ENCODE measurements at regions not wholly inside any gene's neighbourhood (a gene's known extent, or its start where the extent isn't known, plus 50 kb on each side); places are given as distances from the start of the nearest gene placed in this dataset.

DNA sequence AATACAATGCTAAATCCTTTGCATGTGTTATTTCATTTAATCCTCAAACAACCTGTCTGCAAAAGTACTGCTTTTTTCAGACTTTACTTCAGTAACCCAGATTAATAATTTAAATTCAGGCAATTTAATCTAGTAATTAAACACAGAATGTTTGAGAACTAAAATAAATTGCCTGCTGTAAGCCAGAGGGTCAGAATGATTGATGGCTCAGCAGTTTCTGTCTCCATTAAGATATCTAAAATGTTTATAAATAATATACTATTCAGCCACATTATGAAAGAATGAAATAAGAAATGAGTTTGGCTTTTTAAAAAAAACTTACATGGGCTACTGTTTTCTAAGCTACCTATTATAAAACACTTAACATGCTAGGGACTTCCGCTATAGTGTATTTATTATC is 846.0 kb downstream of the FAM181B start:
- no peak for TF ChIP-seq POLR2A (IDR thresholded peaks at IDR 0.05; ENCODE audit: low read depth, low read length)
- TF ChIP-seq RFX5 (IDR thresholded peaks at IDR 0.05; ENCODE audit: low read depth, low read length) = no peak
- TF ChIP-seq, protein P1, sequence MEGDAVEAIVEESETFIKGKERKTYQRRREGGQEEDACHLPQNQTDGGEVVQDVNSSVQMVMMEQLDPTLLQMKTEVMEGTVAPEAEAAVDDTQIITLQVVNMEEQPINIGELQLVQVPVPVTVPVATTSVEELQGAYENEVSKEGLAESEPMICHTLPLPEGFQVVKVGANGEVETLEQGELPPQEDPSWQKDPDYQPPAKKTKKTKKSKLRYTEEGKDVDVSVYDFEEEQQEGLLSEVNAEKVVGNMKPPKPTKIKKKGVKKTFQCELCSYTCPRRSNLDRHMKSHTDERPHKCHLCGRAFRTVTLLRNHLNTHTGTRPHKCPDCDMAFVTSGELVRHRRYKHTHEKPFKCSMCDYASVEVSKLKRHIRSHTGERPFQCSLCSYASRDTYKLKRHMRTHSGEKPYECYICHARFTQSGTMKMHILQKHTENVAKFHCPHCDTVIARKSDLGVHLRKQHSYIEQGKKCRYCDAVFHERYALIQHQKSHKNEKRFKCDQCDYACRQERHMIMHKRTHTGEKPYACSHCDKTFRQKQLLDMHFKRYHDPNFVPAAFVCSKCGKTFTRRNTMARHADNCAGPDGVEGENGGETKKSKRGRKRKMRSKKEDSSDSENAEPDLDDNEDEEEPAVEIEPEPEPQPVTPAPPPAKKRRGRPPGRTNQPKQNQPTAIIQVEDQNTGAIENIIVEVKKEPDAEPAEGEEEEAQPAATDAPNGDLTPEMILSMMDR (conservative IDR thresholded peaks at IDR 0.05; ENCODE audit: low read depth, low read length) = no peak
- TF ChIP-seq, protein P2, sequence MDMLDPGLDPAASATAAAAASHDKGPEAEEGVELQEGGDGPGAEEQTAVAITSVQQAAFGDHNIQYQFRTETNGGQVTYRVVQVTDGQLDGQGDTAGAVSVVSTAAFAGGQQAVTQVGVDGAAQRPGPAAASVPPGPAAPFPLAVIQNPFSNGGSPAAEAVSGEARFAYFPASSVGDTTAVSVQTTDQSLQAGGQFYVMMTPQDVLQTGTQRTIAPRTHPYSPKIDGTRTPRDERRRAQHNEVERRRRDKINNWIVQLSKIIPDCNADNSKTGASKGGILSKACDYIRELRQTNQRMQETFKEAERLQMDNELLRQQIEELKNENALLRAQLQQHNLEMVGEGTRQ (IDR thresholded peaks at IDR 0.05; ENCODE audit: low read depth, low read length) = no peak
- TF ChIP-seq SMC3 (IDR thresholded peaks at IDR 0.05; ENCODE audit: low read depth, low read length) = no peak
- no peak for TF ChIP-seq NFE2L2 (IDR thresholded peaks at IDR 0.05; ENCODE audit: low read depth, low read length)
